Urinary bladder (tissue), 3 donors: ENCODE measurements at regions not wholly inside any gene's neighbourhood (a gene's known extent, or its start where the extent isn't known, plus 50 kb on each side); places are given as distances from the start of the nearest gene placed in this dataset.

Experiments used
- DNase-seq: peaks from one replicate; pipeline ENCODE4 v3.0.0-alpha.2; 2015; ENCODE audit errors: extremely low spot score
- H3K27ac ChIP-seq: one replicate; pipeline ENCODE4 v1.5.1; 2013; ENCODE audit warnings: low read depth, mild to moderate bottlenecking, moderate library complexity
- H3K36me3 ChIP-seq: one replicate; pipeline ENCODE4 v1.6.1; 2013; ENCODE audit warnings: mild to moderate bottlenecking, moderate library complexity; ENCODE audit not compliant: insufficient read depth
- H3K4me1 ChIP-seq: one replicate; pipeline ENCODE4 v1.6.1; 2013; ENCODE audit warnings: mild to moderate bottlenecking, moderate library complexity; ENCODE audit not compliant: insufficient read depth
- H3K4me3 ChIP-seq: one replicate; pipeline ENCODE4 v1.5.1; 2013; ENCODE audit warnings: low read depth, low read length
- WGBS: extraction: QIAGEN DNeasy Blood & Tissue Kit; methylation state at CpG from one replicate; pipeline ENCODE4 v1.1.7; 2013; 5-methylcytosine and 5-hydroxymethylcytosine counted together
- donor health status: healthy with polysubstance abuse.
- donor health status: healthy.

- 74% methylated on average over 18 of the region's 18 CpGs for WGBS
- Histone ChIP-seq H3K4me3 (no peak overlapping the region), H3K4me1 (no peaks in the 10 kb centered on the region), H3K27ac (no peak overlapping the region), H3K36me3 (no peaks in the 10 kb centered on the region)
- no peak for DNase-seq
Measured at GRCh38 chr5:1686016-1686802, 113.4 kb downstream of the MRPL36 start.

GRCh38 chr5:1685066-1685465 lies 114.6 kb downstream of the MRPL36 start:
- DNase-seq = no peak
- Histone ChIP-seq H3K36me3 (no peaks in the 10 kb centered on the region), H3K4me3 (no peak overlapping the region), H3K4me1 (no peaks in the 10 kb centered on the region), H3K27ac (no peak overlapping the region)
- 52% methylated on average over 10 of the region's 10 CpGs for WGBS

GRCh38 chr5:1681955-1682354 lies 117.7 kb downstream of the MRPL36 start:
- no peak for DNase-seq
- no peaks in the 10 kb centered on the region for H3K36me3 ChIP-seq
- H3K4me3 ChIP-seq = no peak overlapping the region
- WGBS = 60% methylated on average over 7 of the region's 7 CpGs
- H3K4me1 ChIP-seq = no peaks in the 10 kb centered on the region
- H3K27ac ChIP-seq = no peak overlapping the region

- 33% methylated on average over 25 of the region's 25 CpGs for WGBS
- no peak for DNase-seq
- Histone ChIP-seq H3K4me3 (no peak overlapping the region), H3K36me3 (no peaks in the 10 kb centered on the region), H3K27ac (no peak overlapping the region), H3K4me1 (no peaks in the 10 kb centered on the region)
Measured at GRCh38 chr5:1673042-1673677, 126.5 kb downstream of the MRPL36 start.

GRCh38 chr5:1672396-1672795 lies 127.2 kb downstream of the MRPL36 start:
- Histone ChIP-seq H3K27ac (no peak overlapping the region), H3K36me3 (no peaks in the 10 kb centered on the region), H3K4me3 (no peak overlapping the region), H3K4me1 (no peaks in the 10 kb centered on the region)
- no peak for DNase-seq
- 69% methylated on average over 14 of the region's 14 CpGs for WGBS

- no peaks in the 10 kb centered on the region for H3K36me3 ChIP-seq
- no peak for DNase-seq
- 80% methylated on average over 11 of the region's 11 CpGs for WGBS
- no peak overlapping the region for H3K4me3 ChIP-seq
- H3K27ac ChIP-seq = no peak overlapping the region
- no peaks in the 10 kb centered on the region for H3K4me1 ChIP-seq
Measured at GRCh38 chr5:1671351-1671750, 128.3 kb downstream of the MRPL36 start.

- Histone ChIP-seq H3K4me1 (no peaks in the 10 kb centered on the region), H3K36me3 (no peaks in the 10 kb centered on the region), H3K4me3 (no peak overlapping the region), H3K27ac (no peak overlapping the region)
- WGBS = 54% methylated on average over 2 of the region's 2 CpGs
- no peak for DNase-seq
Measured at GRCh38 chr5:1670351-1670750, 129.3 kb downstream of the MRPL36 start.

DNA sequence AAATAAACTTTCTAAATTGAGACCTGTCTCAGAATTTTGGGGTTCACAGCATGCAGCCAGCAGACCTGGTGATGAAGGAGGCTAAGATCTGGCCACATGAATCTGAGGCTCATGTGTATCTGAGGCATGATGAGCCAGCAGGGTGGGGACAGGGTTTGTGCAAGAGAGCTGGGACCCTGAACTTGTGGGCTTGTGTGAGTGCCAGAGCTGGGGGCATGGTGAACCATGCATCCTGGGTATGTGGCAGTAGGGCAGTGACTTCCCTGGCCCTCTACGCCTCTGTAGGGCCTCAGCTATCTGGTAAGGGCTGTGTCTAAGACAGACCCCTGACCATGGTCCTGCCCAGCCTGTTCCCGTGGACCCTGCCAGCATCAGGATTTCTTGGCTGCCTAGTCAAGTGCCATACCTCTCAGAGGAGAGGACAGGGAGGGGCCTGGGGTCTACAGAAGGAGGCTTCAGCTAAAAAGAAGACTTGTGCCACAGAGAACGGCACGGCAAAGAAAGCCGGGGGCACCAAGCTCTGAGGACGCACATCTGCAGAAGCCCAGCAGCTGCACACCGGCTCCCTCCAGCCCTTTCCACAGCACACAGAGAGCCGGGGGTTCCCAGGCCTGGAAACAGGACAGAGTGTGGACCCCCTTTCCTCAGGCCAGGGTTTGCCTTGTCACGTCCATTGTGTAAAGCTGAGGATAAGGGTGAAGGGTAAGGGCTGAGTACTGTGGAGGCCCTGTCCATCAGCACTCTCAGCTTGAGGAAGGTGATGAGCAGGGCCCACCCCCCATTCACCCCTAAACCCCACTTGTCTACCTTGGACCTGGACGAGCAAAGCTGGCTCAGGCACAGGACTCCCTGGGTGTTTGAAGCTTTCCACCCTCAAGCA lies 130.1 kb downstream of the MRPL36 start:
- H3K4me1 ChIP-seq = no peaks in the 10 kb centered on the region
- no peaks in the 10 kb centered on the region for H3K36me3 ChIP-seq
- 80% methylated on average over 10 of the region's 10 CpGs for WGBS
- no peak for DNase-seq
- H3K4me3 ChIP-seq = no peak overlapping the region
- H3K27ac ChIP-seq = no peak overlapping the region

DNA sequence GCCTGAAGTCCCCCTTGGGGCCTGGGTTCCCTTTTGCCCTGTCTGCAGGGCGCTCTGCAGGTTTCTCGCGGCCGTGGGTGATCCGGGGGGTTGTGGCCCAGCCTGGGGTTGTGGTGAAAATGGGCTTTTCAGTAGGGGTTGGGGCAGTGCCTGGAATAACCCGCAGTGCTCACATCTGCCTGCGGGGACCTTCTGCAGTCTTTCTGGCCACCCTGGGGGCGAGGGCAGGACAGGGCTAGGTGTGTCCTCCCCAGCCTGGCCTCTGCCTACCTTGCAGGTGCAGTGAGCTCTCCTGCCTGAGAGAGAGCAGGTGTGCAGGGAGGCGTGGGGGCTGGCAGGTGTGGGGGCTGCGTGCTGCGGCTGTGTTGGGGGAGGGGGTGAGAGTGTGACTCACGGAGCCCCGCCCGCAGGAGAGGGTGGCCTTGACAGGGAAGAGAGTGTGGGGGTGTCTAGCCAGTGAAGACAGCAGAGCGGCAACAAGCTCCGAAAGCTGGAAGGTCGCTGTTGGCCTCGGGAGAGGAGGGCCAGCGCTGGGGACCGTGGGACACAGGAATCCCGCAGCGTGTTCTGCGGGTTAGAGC lies 131.4 kb downstream of the MRPL36 start:
- 18% methylated on average over 23 of the region's 23 CpGs for WGBS
- no peak overlapping the region for H3K27ac ChIP-seq

DNA sequence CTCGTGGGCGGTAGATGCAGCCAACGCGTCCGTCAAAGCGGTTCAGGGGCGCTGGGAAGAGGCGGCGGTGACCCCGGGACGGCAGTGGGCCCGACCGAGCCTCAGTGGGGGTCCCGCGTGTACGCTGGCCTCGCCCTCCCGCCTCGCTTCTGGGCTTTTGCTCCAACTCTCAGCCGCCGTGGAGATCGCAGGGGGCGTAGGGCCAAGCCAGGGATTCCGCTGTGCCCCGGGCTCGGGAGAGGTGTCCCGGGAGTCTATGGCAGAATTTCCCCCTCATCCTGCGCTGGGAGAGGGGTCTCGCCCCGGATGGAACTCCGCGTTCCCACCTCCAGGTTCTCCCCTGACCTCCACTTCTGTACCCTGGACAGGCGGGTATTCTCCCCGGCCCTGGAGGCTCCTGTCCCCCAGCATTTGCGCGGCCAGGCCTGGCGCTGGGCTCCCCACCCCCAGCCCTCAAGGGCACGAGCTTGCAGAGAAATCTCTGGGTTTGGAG lies 131.9 kb downstream of the MRPL36 start:
- Histone ChIP-seq H3K27ac (no peak overlapping the region), H3K4me1 (no peaks in the 10 kb centered on the region), H3K4me3 (peak overlapping the region; percentile 44), H3K36me3 (no peaks in the 10 kb centered on the region)
- no peak for DNase-seq
- WGBS = 4% methylated on average over 38 of the region's 38 CpGs

More for the DNA sequence above, 131.4 kb downstream of the MRPL36 start:
- Histone ChIP-seq H3K36me3 (no peaks in the 10 kb centered on the region), H3K4me3 (no peak overlapping the region), H3K4me1 (no peaks in the 10 kb centered on the region)
- no peak for DNase-seq

DNA sequence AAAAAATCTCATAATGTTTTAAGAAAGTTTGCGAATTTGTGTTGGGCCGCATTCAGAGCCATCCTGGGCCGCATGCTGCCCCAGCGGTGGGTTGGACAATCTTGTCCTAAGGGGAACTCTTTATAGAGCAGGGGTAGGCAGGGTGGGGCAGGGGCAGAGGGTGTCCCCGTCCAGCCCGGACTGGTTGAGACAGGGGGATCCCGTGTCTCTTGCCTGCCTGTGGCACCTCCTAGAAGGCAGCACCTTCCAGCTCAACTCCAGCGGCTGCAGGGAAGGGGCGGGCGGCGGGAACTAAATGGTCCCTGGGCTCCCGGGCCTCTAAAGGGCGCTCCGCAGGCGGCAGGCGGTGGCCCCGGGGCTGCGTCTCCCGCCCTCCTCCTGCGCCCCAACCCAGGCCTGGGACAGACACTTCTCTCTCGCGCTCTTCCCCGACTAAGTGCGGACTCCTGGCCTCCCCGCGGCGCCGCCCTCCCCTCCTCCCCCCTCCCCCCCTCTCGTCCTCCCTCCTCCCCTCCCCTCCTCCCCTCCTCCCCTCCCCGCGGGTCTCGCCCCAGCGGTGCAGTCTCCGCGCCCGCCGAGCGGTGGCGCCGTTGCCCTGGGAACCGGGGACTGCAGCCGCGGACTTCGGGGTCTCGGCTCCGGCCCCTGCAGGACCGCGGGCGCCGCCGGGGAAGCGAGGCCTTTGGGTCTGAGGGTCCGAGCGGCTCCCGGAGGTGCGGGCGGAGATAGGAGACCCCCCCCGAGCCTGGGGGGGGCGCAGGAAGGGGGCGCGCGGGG lies 132.6 kb downstream of the MRPL36 start:
- DNase-seq = no peak
- H3K27ac ChIP-seq = no peak overlapping the region
- H3K4me3 ChIP-seq = peak overlapping the region; percentile 44
- WGBS = 4% methylated on average over 55 of the region's 62 CpGs
- H3K36me3 ChIP-seq = no peaks in the 10 kb centered on the region
- H3K4me1 ChIP-seq = no peaks in the 10 kb centered on the region

GRCh38 chr5:1666221-1666620 lies 133.4 kb downstream of the MRPL36 start:
- WGBS = 92% methylated on average over 5 of the region's 5 CpGs
- Histone ChIP-seq H3K27ac (no peak overlapping the region), H3K4me1 (no peaks in the 10 kb centered on the region), H3K36me3 (no peaks in the 10 kb centered on the region), H3K4me3 (no peak overlapping the region)
- no peak for DNase-seq

DNA sequence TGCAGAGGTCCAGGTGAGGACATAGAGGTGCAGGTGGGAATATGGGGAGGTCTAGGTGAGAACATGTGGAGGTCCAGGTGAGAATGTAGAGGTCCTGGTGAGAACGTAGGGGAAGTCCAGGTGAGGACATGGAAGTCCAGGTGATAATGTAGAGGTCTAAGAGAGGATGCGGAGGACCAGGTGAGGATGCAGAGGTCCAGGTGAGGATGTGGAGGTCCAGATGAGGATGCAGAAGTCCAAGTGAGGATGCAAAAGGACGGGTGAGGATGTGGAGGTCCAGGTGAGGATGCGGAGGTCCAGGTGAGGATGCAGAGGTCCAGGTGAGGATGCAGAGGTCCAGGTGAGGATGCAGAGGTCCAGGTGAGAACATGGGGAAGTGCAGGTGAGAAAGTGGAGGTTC lies 133.8 kb downstream of the MRPL36 start:
- WGBS = 91% methylated on average over 4 of the region's 4 CpGs
- DNase-seq = no peak

More for the DNA sequence above, 133.8 kb downstream of the MRPL36 start:
- Histone ChIP-seq H3K4me1 (no peaks in the 10 kb centered on the region), H3K27ac (no peak overlapping the region), H3K4me3 (no peak overlapping the region), H3K36me3 (no peaks in the 10 kb centered on the region)
